OCI-LY1 (cell line): ENCODE measurements at regions not wholly inside any gene's neighbourhood (a gene's known extent, or its start where the extent isn't known, plus 50 kb on each side); places are given as distances from the start of the nearest gene placed in this dataset.

Experiments
- H2AFZ ChIP-seq: fragments of 200-600 bp; sonication (generic), shearing (Covaris generic); 2 replicates; pipeline ENCODE4 v1.6.0; 2014; ENCODE audit warnings: antibody characterized with exemption, mild to moderate bottlenecking, low read length
- H3F3A ChIP-seq: fragments of 200-600 bp; sonication (generic), shearing (Covaris generic); 2 replicates; pipeline ENCODE4 v1.6.0; 2014; ENCODE audit warnings: mild to moderate bottlenecking, antibody characterized with exemption, low read length, moderate library complexity; ENCODE audit not compliant: insufficient read depth
- H3K27ac ChIP-seq: fragments of 200-600 bp; sonication (generic); 2 replicates; pipeline ENCODE4 v1.5.1; 2014; ENCODE audit warnings: low read length, mixed run types, mild to moderate bottlenecking, low read depth; ENCODE audit not compliant: poor library complexity, severe bottlenecking
- H3K27me3 ChIP-seq: fragments of 200-600 bp; sonication (generic); 2 replicates; pipeline ENCODE4 v1.6.0; 2014; ENCODE audit warnings: antibody characterized with exemption, mild to moderate bottlenecking, low read length, moderate library complexity; ENCODE audit not compliant: insufficient read depth
- H3K36me3 ChIP-seq: fragments of 200-600 bp; sonication (generic); 2 replicates; pipeline ENCODE4 v1.6.1; 2014; ENCODE audit warnings: mild to moderate bottlenecking, antibody characterized with exemption, low read length, moderate library complexity, mixed read lengths; ENCODE audit not compliant: insufficient read depth
- H3K4me1 ChIP-seq: fragments of 200-600 bp; sonication (generic); 2 replicates; pipeline ENCODE4 v1.5.1; 2014; ENCODE audit warnings: mild to moderate bottlenecking, low read length, moderate library complexity; ENCODE audit not compliant: insufficient read depth, severe bottlenecking
- H3K4me2 ChIP-seq: fragments of 200-600 bp; sonication (generic), shearing (Covaris generic); 2 replicates; pipeline ENCODE4 v1.6.1; 2014; ENCODE audit warnings: low read length
- H3K4me3 ChIP-seq: fragments of 200-600 bp; sonication (generic); 2 replicates; pipeline ENCODE4 v1.5.1; 2014; ENCODE audit warnings: low read length, low read depth, mild to moderate bottlenecking, mixed read lengths; ENCODE audit not compliant: poor library complexity, severe bottlenecking
- H3K79me2 ChIP-seq: fragments of 200-600 bp; shearing (Covaris generic); 2 replicates; pipeline ENCODE4 v1.6.1; 2016; ENCODE audit warnings: mixed run types, low read length, mixed read lengths; ENCODE audit not compliant: insufficient read depth
- H3K9ac ChIP-seq: fragments of 200-600 bp; sonication (generic), shearing (Covaris generic); 2 replicates; pipeline ENCODE4 v1.6.1; 2014; ENCODE audit warnings: mild to moderate bottlenecking, low read length, mixed read lengths
- H3K9me2 ChIP-seq: fragments of 200-600 bp; sonication (generic), shearing (Covaris generic); 2 replicates; pipeline ENCODE4 v1.6.1; 2014; ENCODE audit warnings: low read depth, mild to moderate bottlenecking, low read length, mixed read lengths
- H3K9me3 ChIP-seq: fragments of 200-600 bp; shearing (Covaris generic); 2 replicates; pipeline ENCODE4 v1.6.1; 2014; ENCODE audit warnings: low read length, mixed read lengths
- H4K20me1 ChIP-seq: fragments of 200-600 bp; sonication (generic), shearing (Covaris generic); 2 replicates; pipeline ENCODE4 v1.6.0; 2016; ENCODE audit warnings: mild to moderate bottlenecking, low read length; ENCODE audit not compliant: insufficient read depth
- EZH2 ChIP-seq: fragments of 200-600 bp; sonication (generic), shearing (Covaris generic); IDR thresholded peaks from 2 replicates; pipeline ENCODE4 v1.8.0; 2017; ENCODE audit warnings: borderline replicate concordance, mixed run types, mild to moderate bottlenecking, antibody characterized with exemption, low read length, moderate library complexity, mixed read lengths
- TF ChIP-seq, protein P1 (sequence below): fragments of 200-600 bp; sonication (generic), shearing (Covaris generic); IDR thresholded peaks from 2 replicates; pipeline ENCODE4 v1.5.1; 2017; ENCODE audit warnings: mild to moderate bottlenecking, antibody characterized with exemption, low read length, moderate library complexity, mixed read lengths

DNA sequence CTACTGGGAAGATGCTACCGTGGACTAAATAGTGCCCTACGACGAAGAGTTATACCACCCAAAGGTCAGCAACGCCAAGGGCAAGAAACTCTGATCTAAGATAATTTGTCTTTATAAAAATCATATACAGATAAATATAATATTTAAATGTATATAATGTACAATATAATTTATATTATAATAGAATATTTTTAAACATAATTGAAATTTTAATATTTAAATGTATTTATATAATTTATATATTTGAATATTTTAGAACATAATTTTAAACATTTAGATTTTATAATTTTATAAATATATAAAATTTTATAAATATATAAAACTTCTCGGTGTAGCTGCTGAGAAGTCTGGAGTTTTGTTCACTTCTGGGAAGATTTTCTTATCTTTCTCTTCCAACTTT, 209.2 kb downstream of the FOXL1 start:
- Histone ChIP-seq H3K9ac (no peak overlapping the region), H2AFZ (no peak overlapping the region), H3K9me2 (no peaks in the 10 kb centered on the region), H3K9me3 (no peaks in the 10 kb centered on the region), H3F3A (no peaks in the 10 kb centered on the region), H3K4me2 (no peak overlapping the region), H3K27ac (no peak overlapping the region), H3K27me3 (no peaks in the 10 kb centered on the region), H4K20me1 (no peaks in the 10 kb centered on the region), H3K4me3 (no peak overlapping the region), H3K4me1 (no peaks in the 10 kb centered on the region), H3K36me3 (no peaks in the 10 kb centered on the region), H3K79me2 (no peaks in the 10 kb centered on the region)
- TF ChIP-seq EZH2: no peak
- TF ChIP-seq, protein P1, sequence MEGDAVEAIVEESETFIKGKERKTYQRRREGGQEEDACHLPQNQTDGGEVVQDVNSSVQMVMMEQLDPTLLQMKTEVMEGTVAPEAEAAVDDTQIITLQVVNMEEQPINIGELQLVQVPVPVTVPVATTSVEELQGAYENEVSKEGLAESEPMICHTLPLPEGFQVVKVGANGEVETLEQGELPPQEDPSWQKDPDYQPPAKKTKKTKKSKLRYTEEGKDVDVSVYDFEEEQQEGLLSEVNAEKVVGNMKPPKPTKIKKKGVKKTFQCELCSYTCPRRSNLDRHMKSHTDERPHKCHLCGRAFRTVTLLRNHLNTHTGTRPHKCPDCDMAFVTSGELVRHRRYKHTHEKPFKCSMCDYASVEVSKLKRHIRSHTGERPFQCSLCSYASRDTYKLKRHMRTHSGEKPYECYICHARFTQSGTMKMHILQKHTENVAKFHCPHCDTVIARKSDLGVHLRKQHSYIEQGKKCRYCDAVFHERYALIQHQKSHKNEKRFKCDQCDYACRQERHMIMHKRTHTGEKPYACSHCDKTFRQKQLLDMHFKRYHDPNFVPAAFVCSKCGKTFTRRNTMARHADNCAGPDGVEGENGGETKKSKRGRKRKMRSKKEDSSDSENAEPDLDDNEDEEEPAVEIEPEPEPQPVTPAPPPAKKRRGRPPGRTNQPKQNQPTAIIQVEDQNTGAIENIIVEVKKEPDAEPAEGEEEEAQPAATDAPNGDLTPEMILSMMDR: no peak

DNA sequence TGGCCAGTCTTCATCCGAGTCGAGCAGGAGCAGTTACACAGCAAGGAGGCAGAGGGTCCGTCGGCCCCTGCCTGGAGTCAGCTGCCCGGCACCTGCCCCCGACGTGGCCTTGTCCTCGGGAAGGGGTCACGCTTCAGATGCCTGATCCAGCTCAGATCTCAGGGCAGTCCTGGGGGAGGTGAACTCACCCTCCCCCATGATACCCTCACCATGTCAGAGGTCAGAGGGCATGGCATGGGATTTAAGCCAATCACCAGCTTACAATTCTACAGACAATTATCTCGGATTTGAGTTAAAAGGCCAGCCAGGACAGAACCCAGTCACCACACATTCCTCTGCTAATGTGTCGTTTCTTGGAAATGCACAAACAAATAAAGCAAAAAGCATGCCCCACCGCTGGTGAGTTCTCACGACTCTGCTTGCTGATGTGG, 211.3 kb downstream of the FOXL1 start:
- Histone ChIP-seq H3K4me1 (no peaks in the 10 kb centered on the region), H3K27me3 (no peaks in the 10 kb centered on the region), H4K20me1 (no peaks in the 10 kb centered on the region), H3K9ac (no peak overlapping the region), H3K79me2 (no peaks in the 10 kb centered on the region), H3K4me3 (no peak overlapping the region), H3K9me3 (no peaks in the 10 kb centered on the region), H3K9me2 (no peaks in the 10 kb centered on the region), H3K27ac (no peak overlapping the region), H3F3A (no peaks in the 10 kb centered on the region), H3K4me2 (no peak overlapping the region), H2AFZ (no peak overlapping the region), H3K36me3 (no peaks in the 10 kb centered on the region)
- TF ChIP-seq, protein P1: no peak
- TF ChIP-seq EZH2: no peak

DNA sequence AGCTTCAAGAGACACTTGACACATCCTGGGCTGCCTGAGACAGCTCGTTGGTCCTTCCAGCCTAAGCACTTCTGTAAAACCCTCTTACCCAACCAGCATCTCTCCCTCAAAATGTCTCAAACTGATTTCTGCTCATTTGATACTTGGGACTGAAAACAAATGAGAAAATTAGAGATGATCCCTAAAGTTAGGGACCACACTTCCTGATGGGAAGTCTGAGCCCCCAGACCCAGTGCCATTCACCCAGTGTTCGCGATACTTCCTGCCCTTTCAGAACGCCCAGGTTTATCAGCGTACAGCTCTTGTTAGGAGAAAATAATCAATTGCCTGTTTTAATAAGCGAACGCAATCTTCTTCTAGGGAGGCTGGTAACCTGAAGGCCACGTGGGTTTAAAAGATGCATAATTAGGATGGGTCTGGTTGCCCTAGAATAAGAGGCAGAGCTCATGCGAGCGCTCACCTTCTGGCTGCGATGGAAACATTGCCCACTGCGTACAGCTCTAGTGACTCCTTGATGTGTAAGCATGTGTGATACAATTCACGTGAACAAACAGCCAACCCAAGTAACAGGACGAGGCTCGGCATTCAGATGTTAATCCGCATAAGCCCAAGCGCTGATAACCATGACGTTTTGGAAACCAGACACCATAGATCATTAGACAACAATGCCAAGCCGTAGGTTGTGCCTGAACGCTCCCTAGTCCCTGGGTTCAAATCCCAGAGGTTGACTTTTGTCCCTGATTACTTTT, 213.1 kb downstream of the FOXL1 start:
- Histone ChIP-seq H3K79me2 (no peaks in the 10 kb centered on the region), H3F3A (no peaks in the 10 kb centered on the region), H3K27ac (no peak overlapping the region), H3K4me2 (no peak overlapping the region), H3K4me1 (no peaks in the 10 kb centered on the region), H4K20me1 (no peaks in the 10 kb centered on the region), H3K9ac (no peak overlapping the region), H3K9me2 (no peaks in the 10 kb centered on the region), H3K27me3 (no peaks in the 10 kb centered on the region), H3K4me3 (no peak overlapping the region), H3K9me3 (no peaks in the 10 kb centered on the region), H2AFZ (no peak overlapping the region), H3K36me3 (no peaks in the 10 kb centered on the region)
- TF ChIP-seq EZH2: no peak
- TF ChIP-seq, protein P1: no peak
